GM12878 (cell line): ENCODE measurements at regions not wholly inside any gene's neighbourhood (a gene's known extent, or its start where the extent isn't known, plus 50 kb on each side); places are given as distances from the start of the nearest gene placed in this dataset.

Experiments used
- ATAC-seq: fragments of 200-7000 bp; cut with Tn5 transposase; 3 replicates; pipeline ENCODE4 v1.9.1; 2020; ENCODE audit warnings: mild to moderate bottlenecking, moderate library complexity
- BruUV-seq: library from RNA; stranded (reverse); fragments of 400-500 nt; replicated peaks from 2 replicates; lab custom pipeline; 2021; lab: Mats Ljungman, UMichigan
- CTCF ChIA-PET: fragments of 300-600 bp; sonication (Branson Sonifier 250); formaldehyde crosslinking; extraction: SDS; loops from one replicate; lab custom pipeline; 2021; ENCODE audit warnings: inconsistent platforms; lab: Yijun Ruan, JAX
- POLR2A ChIA-PET: fragments of 350-600 bp; formaldehyde crosslinking; extraction: SDS; loops from one replicate; lab custom pipeline; 2021; ENCODE audit warnings: inconsistent platforms; lab: Charles Lee
- RAD21 ChIA-PET: fragments of 300-600 bp; sonication (Branson Sonifier 250); formaldehyde crosslinking; loops from one replicate; lab custom pipeline; 2023; ENCODE audit warnings: antibody characterized with exemption; ENCODE audit not compliant: unreplicated experiment; lab: Charles Lee
- SMC1A ChIA-PET: fragments of 300-600 bp; sonication (Branson Sonifier 250); formaldehyde crosslinking; loops from one replicate; lab custom pipeline; 2023; ENCODE audit not compliant: unreplicated experiment, uncharacterized antibody; lab: Charles Lee
- DNase-seq: peaks from one replicate; pipeline ENCODE4 v3.0.0-alpha.2; 2011; ENCODE audit warnings: low read depth, low spot score
- FAIRE-seq: peaks from 3 replicates; lab custom pipeline; 2011; peaks lifted over from hg19 to GRCh38; lab: Jason Lieb, UNC
- H2AFZ ChIP-seq: 2 replicates; pipeline ENCODE4 v1.6.0; 2011; ENCODE audit warnings: low read depth, low read length, control low read depth; ENCODE audit not compliant: control insufficient read depth
- H3K27ac ChIP-seq: 2 replicates; pipeline ENCODE4 v1.5.1; 2011; ENCODE audit warnings: control low read depth; ENCODE audit not compliant: control insufficient read depth, insufficient read depth
- H3K27me3 ChIP-seq, 2 experiments: replicated peaks in 1 of 2; 2 replicates each; pipeline versions ENCODE4 v1.6.0 to v1.6.1; 2011; ENCODE audit warnings: low read length in 1 of 2; ENCODE audit not compliant: control insufficient read depth in 2 of 2, insufficient read depth in 2 of 2
- H3K36me3 ChIP-seq, 2 experiments: 2 replicates each; pipeline ENCODE4 v1.5.1; 2011; ENCODE audit warnings: low read length in 1 of 2; ENCODE audit not compliant: control insufficient read depth in 2 of 2, insufficient read depth in 2 of 2
- H3K4me1 ChIP-seq: 2 replicates; pipeline ENCODE4 v1.6.1; 2011; ENCODE audit warnings: mild to moderate bottlenecking, low read length, moderate library complexity, mixed read lengths; ENCODE audit not compliant: control insufficient read depth, insufficient read depth
- H3K4me2 ChIP-seq: 2 replicates; pipeline ENCODE4 v1.6.0; 2011; ENCODE audit warnings: control low read depth; ENCODE audit not compliant: control insufficient read depth, insufficient read depth
- H3K4me3 ChIP-seq: fragments of 200-600 bp; sonication (generic); 2 replicates; pipeline ENCODE4 v1.5.1; 2016
- H3K79me2 ChIP-seq: 2 replicates; pipeline ENCODE4 v1.6.0; 2011; ENCODE audit warnings: low read length; ENCODE audit not compliant: control insufficient read depth, insufficient read depth
- H3K9ac ChIP-seq: 2 replicates; pipeline ENCODE4 v1.8.0; 2011; ENCODE audit warnings: low read length, control low read depth, mixed read lengths; ENCODE audit not compliant: control insufficient read depth, insufficient read depth
- H3K9me3 ChIP-seq: replicated peaks from 3 replicates; pipeline ENCODE4 v1.5.1; 2011; ENCODE audit warnings: mild to moderate bottlenecking, low read length; ENCODE audit not compliant: control insufficient read depth, insufficient read depth
- H4K20me1 ChIP-seq: 2 replicates; pipeline ENCODE4 v1.6.0; 2011; ENCODE audit not compliant: control insufficient read depth, insufficient read depth
- ATF3 ChIP-seq: IDR thresholded peaks from 2 replicates; pipeline ENCODE4 v1.6.1; 2011; ENCODE audit warnings: low read depth, mild to moderate bottlenecking, low read length, moderate library complexity, borderline replicate concordance; ENCODE audit errors: extremely low read depth
- EGR1 ChIP-seq, 2 experiments: IDR thresholded peaks; 1 replicate in 1 of 2; 2 replicates in 1 of 2; pipeline ENCODE4 v1.6.1; 2011 to 2012; ENCODE audit warnings: low read depth in 2 of 2, low read length in 2 of 2, borderline replicate concordance in 1 of 2, mild to moderate bottlenecking in 1 of 2, moderate library complexity in 1 of 2
- HDGF ChIP-seq: fragments of 450-650 bp; IDR thresholded peaks from 2 replicates; pipeline ENCODE4 v1.6.1; 2016; ENCODE audit warnings: antibody characterized with exemption
- IKZF1 ChIP-seq: fragments of 450-650 bp; conservative IDR thresholded peaks from 2 replicates; pipeline ENCODE4 v1.6.1; 2017; ENCODE audit warnings: antibody characterized with exemption, mild to moderate bottlenecking
- NFYA ChIP-seq: IDR thresholded peaks from 2 replicates; pipeline ENCODE4 v1.6.1; 2011; ENCODE audit warnings: low read depth, mild to moderate bottlenecking, low read length, improper control_type of control experiment, borderline replicate concordance
- PML ChIP-seq: IDR thresholded peaks from 2 replicates; pipeline ENCODE4 v1.6.1; 2012; ENCODE audit warnings: low read length, inconsistent platforms
- RAD21 ChIP-seq: IDR thresholded peaks from 2 replicates; pipeline ENCODE4 v1.6.1; 2011; ENCODE audit warnings: mild to moderate bottlenecking, low read depth, low read length, moderate library complexity; ENCODE audit not compliant: insufficient read depth
- USF2 ChIP-seq: IDR thresholded peaks from 2 replicates; pipeline ENCODE4 v1.6.1; 2011; ENCODE audit warnings: low read depth, low read length, improper control_type of control experiment, borderline replicate concordance
- ZNF274 ChIP-seq: IDR thresholded peaks from one replicate; pipeline ENCODE4 v1.8.0; 2011; ENCODE audit not compliant: insufficient read length, insufficient read depth
- WGBS: methylation state at CpG from one replicate; pipeline ENCODE4 v1.1.6; 2016; ENCODE audit warnings: low lambda C conversion rate; ENCODE audit not compliant: insufficient replicate concordance, insufficient coverage; ENCODE audit errors: missing lambda C conversion rate; 5-methylcytosine and 5-hydroxymethylcytosine counted together
- in situ Hi-C: fragments of 300-500 bp; cut with MboI; formaldehyde crosslinking; loops from 9 replicates; pipeline ENCODE4 v1.14.3; 2018; ENCODE audit warnings: mixed read lengths
- intact Hi-C: fragments of 100-400 bp; cut with micrococcal nuclease; formaldehyde crosslinking; loops from one replicate; pipeline ENCODE4 v1.14.2; 2022; ENCODE audit not compliant: unreplicated experiment

- no peaks in the 10 kb centered on the region for H4K20me1 ChIP-seq
- intact Hi-C loops, result no loop called here
- POLR2A ChIA-PET, result no interaction called here
- H3K9me3 ChIP-seq, result no peaks in the 10 kb centered on the region; the same call in 2 of the 3 replicates
- no peak for ATAC-seq
- no peaks in the 10 kb centered on the region for H3K36me3 ChIP-seq
- TF ChIP-seq PML (no peak), ATF3 (no peak), EGR1 (IDR thresholded peaks at IDR 0.05; ENCODE audit: borderline replicate concordance in 1 of 2, low read depth in 2 of 2, low read length in 2 of 2) (no peak), IKZF1 (no peak), USF2 (no peak), RAD21 (no peak)
- TF ChIP-seq, all 136 proteins: peak for 0
- no peak overlapping the region for H3K9ac ChIP-seq
- in situ Hi-C loops, result no loop called here
- FAIRE-seq, result no peak
- RAD21 ChIA-PET, result no interaction called here
- no peak overlapping the region for H3K27ac ChIP-seq
- SMC1A ChIA-PET, result no interaction called here
- no peaks in the 10 kb centered on the region for H3K4me1 ChIP-seq
- no peak overlapping the region for H3K4me3 ChIP-seq
- H2AFZ ChIP-seq, result no peak overlapping the region
- CTCF ChIA-PET, result no interaction called here
- H3K4me2 ChIP-seq, result no peak overlapping the region
- no TSS peak for BruUV-seq
- H3K27me3 ChIP-seq, result no peaks in the 10 kb centered on the region
- WGBS, result 55% methylated on average over 10 of the region's 10 CpGs
- H3K79me2 ChIP-seq, result no peaks in the 10 kb centered on the region
- no peak for DNase-seq
Measured at GRCh38 chr7:4449263-4449662, 232.8 kb upstream of the FOXK1 start.

- ChIA-PET CTCF (no interaction called here), SMC1A (no interaction called here), RAD21 (no interaction called here), POLR2A (no interaction called here)
- no TSS peak for BruUV-seq
- H3K36me3 ChIP-seq, result no peaks in the 10 kb centered on the region
- no peak overlapping the region for H3K4me3 ChIP-seq
- DNase-seq, result no peak
- in situ Hi-C loops, result no loop called here
- no peak overlapping the region for H3K4me2 ChIP-seq
- 88% methylated on average over 2 of the region's 2 CpGs for WGBS
- no peaks in the 10 kb centered on the region for H3K27me3 ChIP-seq
- no peak overlapping the region for H3K27ac ChIP-seq
- no peak overlapping the region for H2AFZ ChIP-seq
- no peaks in the 10 kb centered on the region for H4K20me1 ChIP-seq
- H3K4me1 ChIP-seq, result no peaks in the 10 kb centered on the region
- no peaks in the 10 kb centered on the region; the same call in 2 of the 3 replicates for H3K9me3 ChIP-seq
- TF ChIP-seq ZNF274 (no peak), HDGF (no peak), NFYA (no peak)
- TF ChIP-seq, all 136 proteins: peak for 0
- Histone ChIP-seq H3K79me2 (no peaks in the 10 kb centered on the region), H3K9ac (no peak overlapping the region)
- intact Hi-C loops, result no loop called here
- no peak for ATAC-seq
- no peak for FAIRE-seq
Measured at GRCh38 chr7:4450483-4450882, 231.6 kb upstream of the FOXK1 start.
